ENCODE measurements at regions not wholly inside any gene's neighbourhood (a gene's known extent, or its start where the extent isn't known, plus 50 kb on each side); places are given as distances from the start of the nearest gene placed in this dataset.

- TF ChIP-seq EZH2 (IDR thresholded peaks at IDR 0.05; ENCODE audit: borderline replicate concordance, low read length) (no peak), CTCF (IDR thresholded peaks at IDR 0.05; ENCODE audit: low read length) (no peak)
- Histone ChIP-seq H3K4me2 (ENCODE audit: low read length) (no peak overlapping the region), H3K9ac (ENCODE audit: low read length) (no peak overlapping the region), H3K9me3 (ENCODE audit: low read length) (no peaks in the 10 kb centered on the region), H3K27me3 (ENCODE audit: insufficient read depth, low read length) (no peaks in the 10 kb centered on the region), H4K20me1 (ENCODE audit: insufficient read depth, low read length) (no peaks in the 10 kb centered on the region), H3K36me3 (ENCODE audit: insufficient read depth, low read length) (no peaks in the 10 kb centered on the region), H3F3A (ENCODE audit: insufficient read depth, low read length) (no peaks in the 10 kb centered on the region), H3K4me1 (ENCODE audit: insufficient read depth, low read length, severe bottlenecking) (no peaks in the 10 kb centered on the region), H3K9me2 (ENCODE audit: low read depth, low read length) (no peaks in the 10 kb centered on the region), H3K27ac (ENCODE audit: low read depth, low read length, poor library complexity, severe bottlenecking) (no peak overlapping the region), H3K4me3 (ENCODE audit: low read depth, low read length, poor library complexity, severe bottlenecking) (no peak overlapping the region), H3K79me2 (ENCODE audit: insufficient read depth, low read length) (no peaks in the 10 kb centered on the region), H2AFZ (ENCODE audit: low read length) (no peak overlapping the region)
These were observed 320.2 kb downstream of the MAFB start for GRCh38 chr20:40368876-40369275.

GRCh38 chr20:40361916-40362315 lies 327.1 kb downstream of the MAFB start:
- Histone ChIP-seq H3K4me2 (ENCODE audit: low read length) (no peak overlapping the region), H3K36me3 (ENCODE audit: insufficient read depth, low read length) (no peaks in the 10 kb centered on the region), H4K20me1 (ENCODE audit: insufficient read depth, low read length) (no peaks in the 10 kb centered on the region), H3K79me2 (ENCODE audit: insufficient read depth, low read length) (no peaks in the 10 kb centered on the region), H2AFZ (ENCODE audit: low read length) (no peak overlapping the region), H3K9me3 (ENCODE audit: low read length) (no peaks in the 10 kb centered on the region), H3K27me3 (ENCODE audit: insufficient read depth, low read length) (no peaks in the 10 kb centered on the region), H3K4me1 (ENCODE audit: insufficient read depth, low read length, severe bottlenecking) (no peaks in the 10 kb centered on the region), H3F3A (ENCODE audit: insufficient read depth, low read length) (no peaks in the 10 kb centered on the region), H3K9ac (ENCODE audit: low read length) (no peak overlapping the region), H3K9me2 (ENCODE audit: low read depth, low read length) (no peaks in the 10 kb centered on the region), H3K4me3 (ENCODE audit: low read depth, low read length, poor library complexity, severe bottlenecking) (no peak overlapping the region), H3K27ac (ENCODE audit: low read depth, low read length, poor library complexity, severe bottlenecking) (no peak overlapping the region)
- TF ChIP-seq EZH2 (IDR thresholded peaks at IDR 0.05; ENCODE audit: borderline replicate concordance, low read length) (no peak), CTCF (IDR thresholded peaks at IDR 0.05; ENCODE audit: low read length) (no peak)

GRCh38 chr20:40359131-40359912 lies 329.7 kb downstream of the MAFB start:
- Histone ChIP-seq H3K9me2 (ENCODE audit: low read depth, low read length) (no peaks in the 10 kb centered on the region), H3K9ac (ENCODE audit: low read length) (no peak overlapping the region), H3K79me2 (ENCODE audit: insufficient read depth, low read length) (no peaks in the 10 kb centered on the region), H4K20me1 (ENCODE audit: insufficient read depth, low read length) (no peaks in the 10 kb centered on the region), H3K4me2 (ENCODE audit: low read length) (no peak overlapping the region), H3K27me3 (ENCODE audit: insufficient read depth, low read length) (no peaks in the 10 kb centered on the region), H3F3A (ENCODE audit: insufficient read depth, low read length) (no peaks in the 10 kb centered on the region), H3K4me3 (ENCODE audit: low read depth, low read length, poor library complexity, severe bottlenecking) (no peak overlapping the region), H3K36me3 (ENCODE audit: insufficient read depth, low read length) (no peaks in the 10 kb centered on the region), H3K9me3 (ENCODE audit: low read length) (no peaks in the 10 kb centered on the region), H2AFZ (ENCODE audit: low read length) (no peak overlapping the region), H3K4me1 (ENCODE audit: insufficient read depth, low read length, severe bottlenecking) (no peaks in the 10 kb centered on the region), H3K27ac (ENCODE audit: low read depth, low read length, poor library complexity, severe bottlenecking) (no peak overlapping the region)
- no peak for TF ChIP-seq CTCF (IDR thresholded peaks at IDR 0.05; ENCODE audit: low read length)
- TF ChIP-seq EZH2 (IDR thresholded peaks at IDR 0.05; ENCODE audit: borderline replicate concordance, low read length), result no peak
